RWPE1 (cell line): ENCODE measurements at regions not wholly inside any gene's neighbourhood (a gene's known extent, or its start where the extent isn't known, plus 50 kb on each side); places are given as distances from the start of the nearest gene placed in this dataset.

Experiments used
- CTCF ChIA-PET: fragments of 350-600 bp; sonication (Branson Sonifier 250); formaldehyde crosslinking; extraction: SDS; loops from one replicate; lab custom pipeline; 2021; lab: Yijun Ruan, JAX
- POLR2A ChIA-PET: fragments of 400-600 bp; formaldehyde crosslinking; extraction: SDS; loops from one replicate; lab custom pipeline; 2020; ENCODE audit warnings: antibody characterized with exemption; ENCODE audit not compliant: low non-redundant PET; lab: Yijun Ruan, JAX
- DNase-seq: peaks from one replicate; pipeline ENCODE4 v3.0.0; 2012; ENCODE audit warnings: low spot score
- H3K27ac ChIP-seq: fragments of 450-650 bp; 2 replicates; pipeline ENCODE4 v1.5.1; 2017
- CTCF ChIP-seq: fragments of 450-650 bp; conservative IDR thresholded peaks from 2 replicates; pipeline ENCODE4 v1.5.1; 2017; ENCODE audit warnings: low read depth, mild to moderate bottlenecking

- no peak for TF ChIP-seq CTCF
- ChIA-PET POLR2A (no interaction called here), CTCF (no interaction called here)
- no peak for DNase-seq
- no peak overlapping the region for H3K27ac ChIP-seq
Observed at GRCh38 chr9:11347437-11347836, 734.6 kb upstream of the PTPRD start.

- CTCF ChIA-PET = no interaction called here
- POLR2A ChIA-PET = no interaction called here
- no peak for DNase-seq
- no peak for TF ChIP-seq CTCF
- H3K27ac ChIP-seq = no peak overlapping the region
Observed at GRCh38 chr9:11348366-11348765, 735.6 kb upstream of the PTPRD start.

- no peak for TF ChIP-seq CTCF
- POLR2A ChIA-PET = no interaction called here
- no peak for DNase-seq
- no peak overlapping the region for H3K27ac ChIP-seq
- CTCF ChIA-PET = no interaction called here
Observed at GRCh38 chr9:11349187-11349586, 736.4 kb upstream of the PTPRD start.

GRCh38 chr9:11352612-11353011 lies 739.8 kb upstream of the PTPRD start:
- no peak for TF ChIP-seq CTCF
- POLR2A ChIA-PET = no interaction called here
- no peak overlapping the region for H3K27ac ChIP-seq
- CTCF ChIA-PET = interaction anchor here (0.6 kb wide), 2 partner anchors 33 to 40 kb away, joined by 3 to 5 read pairs; no protein-coding TSS in a partner anchor
- no peak for DNase-seq

GRCh38 chr9:11356067-11356466 lies 743.3 kb upstream of the PTPRD start:
- no peak for TF ChIP-seq CTCF

GRCh38 chr9:11366585-11367129 lies 753.9 kb upstream of the PTPRD start:
- CTCF ChIA-PET = no interaction called here
- no peak for DNase-seq
- H3K27ac ChIP-seq = no peak overlapping the region
- TF ChIP-seq CTCF = no peak
- POLR2A ChIA-PET = no interaction called here

More at GRCh38 chr9:11356067-11356466, 743.3 kb upstream of the PTPRD start:
- ChIA-PET POLR2A (no interaction called here), CTCF (no interaction called here)
- peak; percentile 16 for DNase-seq
- H3K27ac ChIP-seq = no peak overlapping the region
